ENCODE measurements at regions not wholly inside any gene's neighbourhood (a gene's known extent, or its start where the extent isn't known, plus 50 kb on each side); places are given as distances from the start of the nearest gene placed in this dataset.

GRCh38 chr16:26969589-26970231 is 97.0 kb upstream of the C16orf82 start (continued):
- no peak for TF ChIP-seq JUN (IDR thresholded peaks at IDR 0.05; ENCODE audit: borderline replicate concordance, low read depth, low read length)
- no peak for TF ChIP-seq JUN (CRISPR knock-in tag; IDR thresholded peaks at IDR 0.05; ENCODE audit: borderline replicate concordance)
- no peak for TF ChIP-seq ATF4 (CRISPR knock-in tag; IDR thresholded peaks at IDR 0.05)
- TF ChIP-seq KAT8 (IDR thresholded peaks at IDR 0.05; ENCODE audit: low read depth) = no peak
- no peak for TF ChIP-seq FOXA3 (CRISPR knock-in tag; conservative IDR thresholded peaks at IDR 0.05 in 1 of 2, IDR thresholded peaks at IDR 0.05 in 1 of 2)
- TF ChIP-seq SIRT6 (IDR thresholded peaks at IDR 0.05; ENCODE audit: low read depth, low read length) = no peak
- TF ChIP-seq ZNF586 (CRISPR knock-in tag; conservative IDR thresholded peaks at IDR 0.05) = no peak
- TF ChIP-seq ZNF354B (CRISPR knock-in tag; IDR thresholded peaks at IDR 0.05) = peak; percentile 86
- no peak for TF ChIP-seq E2F8 (IDR thresholded peaks at IDR 0.05; ENCODE audit: low read depth, partially characterized antibody)
- no peak for TF ChIP-seq ATF2 (CRISPR knock-in tag; IDR thresholded peaks at IDR 0.05)
- TF ChIP-seq NELFE (IDR thresholded peaks at IDR 0.05; ENCODE audit: insufficient read depth, insufficient read length) = no peak
- no peak for TF ChIP-seq ZNF165 (CRISPR knock-in tag; IDR thresholded peaks at IDR 0.05; ENCODE audit: borderline replicate concordance)
- TF ChIP-seq ZNF253 (CRISPR knock-in tag; conservative IDR thresholded peaks at IDR 0.05) = no peak
- no peak for TF ChIP-seq TOE1 (IDR thresholded peaks at IDR 0.05; ENCODE audit: borderline replicate concordance)
- no peak for TF ChIP-seq TOE1 (CRISPR knock-in tag; IDR thresholded peaks at IDR 0.05; ENCODE audit: borderline replicate concordance, low read depth)
- TF ChIP-seq ZKSCAN8 (CRISPR knock-in tag; IDR thresholded peaks at IDR 0.05) = peak; percentile 92; the same call in 1 of the 2 replicates
- TF ChIP-seq KLF16 (IDR thresholded peaks at IDR 0.05) = no peak
- peak; percentile 98 for TF ChIP-seq ZNF766 (CRISPR knock-in tag; conservative IDR thresholded peaks at IDR 0.05)
- TF ChIP-seq ZNF280B (CRISPR knock-in tag; IDR thresholded peaks at IDR 0.05) = no peak
- peak; percentile 88 for TF ChIP-seq TAF7 (tag; IDR thresholded peaks at IDR 0.05)
- no peak for TF ChIP-seq TSC22D4 (tag; IDR thresholded peaks at IDR 0.05)
- TF ChIP-seq PCBP2 (IDR thresholded peaks at IDR 0.05; ENCODE audit: low read depth, low read length, poor library complexity, severe bottlenecking) = no peak
- TF ChIP-seq IRF2 (CRISPR knock-in tag; IDR thresholded peaks at IDR 0.05) = no peak
- no peak for TF ChIP-seq MAFF (IDR thresholded peaks at IDR 0.05; ENCODE audit: low read length)
